CD4-positive, alpha-beta T cell treated with Interleukin-12 subunit alpha and Interleukin-12 subunit beta, for 1 hour (primary cell): ENCODE measurements at regions not wholly inside any gene's neighbourhood (a gene's known extent, or its start where the extent isn't known, plus 50 kb on each side); places are given as distances from the start of the nearest gene placed in this dataset.
A peak's percentile ranks its signal among the peaks of the same experiment; 100 is the strongest.

ENCODE experiments used
- DNase-seq: peaks from one replicate; pipeline ENCODE4 v3.0.0-alpha.2; 2020

DNA sequence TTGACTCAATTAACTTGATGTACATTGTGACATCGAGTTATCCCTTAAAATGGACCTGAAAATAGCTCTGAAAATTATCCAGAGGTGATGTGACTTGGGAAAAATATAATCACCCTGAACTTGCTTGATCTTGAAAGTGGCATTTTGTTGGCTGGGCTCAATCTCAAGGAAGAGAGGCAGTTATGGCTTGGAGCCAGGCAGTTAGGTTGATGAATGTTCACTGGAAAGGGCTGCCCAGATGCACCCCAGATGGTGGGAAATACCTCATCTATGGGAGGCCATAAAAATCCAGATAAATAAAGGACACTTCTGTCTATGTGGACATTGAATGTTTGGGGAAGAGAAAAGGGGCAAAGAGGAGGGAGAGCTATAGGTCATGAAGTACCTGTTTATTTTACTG is 55.7 kb upstream of the OR5AN1 start:
- DNase-seq = no peak

DNA sequence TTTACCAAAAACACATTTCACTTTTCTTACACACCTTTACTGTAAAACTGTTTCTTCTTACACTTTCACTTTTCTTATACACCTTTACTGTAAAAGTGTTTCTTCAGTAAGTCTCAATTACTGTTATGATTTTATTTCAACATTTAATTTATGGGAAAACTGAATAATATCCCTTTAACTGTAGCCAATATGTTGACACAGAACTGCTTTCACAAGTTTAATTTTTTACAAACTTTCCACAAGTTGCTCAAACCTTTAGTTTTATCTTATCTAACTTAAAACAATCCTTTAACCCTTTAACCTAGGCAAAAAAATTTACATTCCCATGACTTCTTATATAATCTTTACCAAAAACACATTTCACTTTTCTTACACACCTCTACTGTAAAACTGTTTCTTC is 63.3 kb upstream of the OR5AN1 start:
- DNase-seq = no peak

DNA sequence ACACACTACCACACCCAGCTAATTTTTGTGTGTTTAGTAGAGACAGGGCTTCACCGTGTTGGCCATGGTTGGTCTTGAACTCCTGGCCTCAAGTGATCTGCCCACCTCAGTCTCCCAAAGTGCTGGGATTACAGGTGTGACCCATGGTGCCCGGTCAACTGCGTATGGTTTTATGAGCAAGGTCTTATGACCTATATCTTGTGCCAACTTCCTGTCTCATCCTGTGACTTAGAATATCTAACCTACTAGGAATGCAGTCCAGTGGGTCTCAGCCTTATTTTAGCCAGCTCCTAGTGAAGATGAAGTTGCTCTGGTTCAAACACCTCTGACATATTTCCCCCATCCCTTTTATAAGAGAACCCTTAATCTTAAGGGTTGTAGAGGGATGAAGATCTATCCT is 66.1 kb upstream of the OR5AN1 start:
- DNase-seq = no peak

DNA sequence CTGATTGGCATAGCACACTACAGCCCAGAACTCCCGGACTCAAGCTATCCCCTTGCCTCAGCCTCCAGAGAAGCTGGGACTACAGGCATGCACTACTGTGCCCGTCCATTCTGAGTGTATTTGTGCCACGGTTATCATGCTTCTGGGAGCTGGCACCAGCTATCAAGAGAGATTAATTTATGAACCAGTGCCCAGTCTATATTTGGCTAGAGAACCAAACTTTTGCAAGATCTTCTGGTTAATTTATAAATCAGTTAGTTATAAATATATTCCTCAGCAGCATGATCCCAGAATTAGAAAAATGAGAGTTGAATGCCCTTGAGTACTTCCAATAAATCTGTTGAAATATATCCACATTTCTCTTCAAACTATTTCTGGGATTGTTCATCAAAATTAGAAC is 67.5 kb upstream of the OR5AN1 start:
- DNase-seq = no peak

DNA sequence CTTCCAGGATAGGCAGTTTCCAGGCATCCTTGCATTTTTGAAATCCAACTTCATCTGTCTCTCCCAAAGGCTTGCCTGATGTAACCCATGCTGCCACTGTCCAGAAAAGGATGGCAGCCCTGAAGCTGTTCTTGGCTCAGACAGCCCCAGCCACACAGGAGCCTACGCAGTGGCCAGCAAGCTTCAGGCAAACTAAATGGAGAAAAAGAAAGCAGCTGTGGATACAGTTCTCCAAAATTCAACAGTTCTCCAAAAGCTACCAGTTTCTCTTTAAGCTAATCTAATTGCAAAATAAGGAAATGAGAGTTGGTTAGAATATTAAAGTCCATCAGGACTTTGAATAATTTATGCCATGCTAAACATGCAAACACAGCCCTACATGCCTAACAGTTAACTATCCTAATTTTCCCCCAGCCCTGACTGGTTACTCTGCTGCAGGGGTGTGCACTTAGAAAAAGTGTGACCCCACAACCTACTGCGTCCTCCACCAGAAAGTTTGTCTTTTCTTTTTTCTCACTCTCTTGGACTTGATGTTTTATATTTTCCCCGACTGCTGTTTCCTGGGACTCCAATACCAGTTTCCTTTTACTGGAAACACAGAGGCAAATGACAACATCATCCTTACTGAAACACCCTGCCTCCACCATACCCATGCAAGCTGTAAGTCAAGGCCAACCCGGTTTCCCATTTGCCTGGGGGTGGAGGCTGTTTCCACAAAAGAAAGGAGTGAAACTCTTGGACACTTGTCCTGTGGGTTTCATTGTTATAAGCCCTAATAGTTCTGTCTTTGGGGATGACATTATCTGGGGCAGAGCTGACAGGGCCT is 69.1 kb upstream of the OR5AN1 start:
- no peak for DNase-seq

DNA sequence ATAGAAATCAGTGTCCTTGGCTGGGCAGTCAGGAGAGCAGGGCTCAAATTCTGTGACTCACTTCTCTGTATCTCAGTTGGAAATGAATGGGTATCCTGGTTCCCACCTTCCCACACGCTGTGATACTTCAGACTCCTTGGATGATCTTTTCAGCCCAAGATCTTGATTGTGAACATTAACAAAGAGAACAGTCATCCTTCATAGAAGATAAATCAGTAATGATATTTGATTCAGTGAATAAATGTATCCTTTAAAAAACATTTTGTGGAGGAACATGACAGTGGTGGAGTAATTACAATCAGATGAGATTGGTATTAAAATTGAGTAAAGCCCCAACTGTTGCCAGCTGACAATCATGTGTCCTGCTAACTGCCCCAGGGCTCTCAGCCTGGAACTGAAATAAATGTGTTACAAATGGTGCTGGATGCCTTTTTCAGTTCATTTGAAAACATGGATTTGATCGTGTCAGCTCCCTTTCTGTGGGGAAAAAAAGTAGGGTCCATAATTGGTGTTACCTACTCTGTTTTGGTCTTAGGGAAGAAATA is 72.9 kb upstream of the OR5AN1 start:
- DNase-seq = no peak

DNA sequence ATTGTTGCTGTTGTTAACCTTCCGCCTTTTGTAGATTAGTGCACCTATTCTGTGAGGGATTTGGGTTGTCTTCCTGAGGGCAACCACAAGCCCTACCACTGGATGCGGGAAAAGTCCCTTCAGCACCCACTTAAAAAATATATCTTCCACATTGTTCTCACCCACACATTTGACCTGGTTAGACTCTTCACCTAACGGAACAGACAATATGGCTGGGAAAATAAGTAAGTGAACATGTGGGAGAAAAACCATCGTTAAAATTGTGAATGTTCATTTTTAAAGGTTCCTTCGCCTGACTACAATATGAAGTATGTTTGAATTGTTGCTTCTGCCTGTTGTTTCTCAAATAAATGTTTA is 72.0 kb upstream of the MPEG1 start:
- no peak for DNase-seq

DNA sequence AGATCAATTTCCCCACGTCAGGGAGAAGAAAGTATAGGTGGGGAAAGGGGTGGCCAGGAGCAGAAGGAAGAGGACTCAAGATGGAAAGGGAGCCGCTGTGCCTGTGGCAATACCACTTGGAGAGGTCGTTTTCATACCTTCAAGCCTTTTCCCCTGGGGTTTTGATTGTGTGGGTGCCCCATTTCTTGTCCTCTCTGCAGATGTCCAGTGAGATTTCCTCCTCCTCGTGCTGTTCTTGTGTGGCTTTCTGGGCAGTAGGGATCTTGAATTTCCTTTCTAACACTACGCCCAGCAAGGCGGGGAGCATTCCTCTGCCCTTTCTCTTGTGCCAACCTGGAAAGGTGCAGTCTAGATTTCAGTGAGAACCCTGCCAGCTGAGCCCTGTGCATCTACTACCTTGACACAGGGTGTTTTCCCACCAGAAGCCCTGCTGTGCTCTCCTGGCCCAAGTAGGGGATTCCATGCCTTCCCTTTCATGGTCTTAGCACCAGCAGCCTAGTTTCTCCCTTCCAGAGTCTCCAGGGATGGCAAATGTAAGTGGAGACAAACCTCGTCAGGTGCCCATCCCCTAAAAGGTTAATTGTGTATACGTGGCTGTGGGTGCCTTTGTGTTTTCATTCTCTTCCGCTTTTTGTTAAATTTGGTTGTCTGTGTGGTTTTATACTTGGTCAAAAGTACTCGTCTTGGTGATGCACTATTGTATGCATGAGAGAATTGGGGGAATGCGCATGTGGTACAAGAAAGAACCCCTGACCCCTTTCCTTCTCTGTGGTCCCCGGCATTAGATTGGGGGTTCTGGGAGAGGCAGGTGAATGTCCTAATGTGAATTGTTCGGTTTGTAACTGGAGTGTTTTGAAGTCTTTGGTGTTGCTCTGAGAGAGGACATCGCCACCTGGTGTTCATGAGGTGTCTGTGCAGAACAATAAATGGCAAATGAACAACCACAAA is 71.4 kb upstream of the MPEG1 start:
- peak; percentile 63 for DNase-seq

DNA sequence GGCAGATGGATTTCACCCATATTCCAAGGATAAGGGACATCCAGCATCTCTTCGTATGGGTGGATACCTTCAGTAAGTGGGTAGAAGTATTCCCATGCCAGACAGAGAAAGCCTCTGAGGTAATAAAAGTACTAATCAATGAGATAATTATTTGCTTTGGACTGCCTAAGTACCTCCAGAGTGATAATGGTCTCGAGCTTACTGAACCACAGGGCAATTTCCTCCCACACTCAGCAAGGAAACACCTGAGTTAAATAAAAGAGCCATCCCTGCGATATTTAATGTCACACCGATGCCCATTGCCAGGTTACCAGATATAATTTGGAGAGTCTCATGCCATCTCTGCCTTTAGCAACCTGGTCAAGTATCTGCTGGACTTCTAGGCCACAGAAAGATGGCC is 70.6 kb upstream of the MPEG1 start:
- DNase-seq = no peak

DNA sequence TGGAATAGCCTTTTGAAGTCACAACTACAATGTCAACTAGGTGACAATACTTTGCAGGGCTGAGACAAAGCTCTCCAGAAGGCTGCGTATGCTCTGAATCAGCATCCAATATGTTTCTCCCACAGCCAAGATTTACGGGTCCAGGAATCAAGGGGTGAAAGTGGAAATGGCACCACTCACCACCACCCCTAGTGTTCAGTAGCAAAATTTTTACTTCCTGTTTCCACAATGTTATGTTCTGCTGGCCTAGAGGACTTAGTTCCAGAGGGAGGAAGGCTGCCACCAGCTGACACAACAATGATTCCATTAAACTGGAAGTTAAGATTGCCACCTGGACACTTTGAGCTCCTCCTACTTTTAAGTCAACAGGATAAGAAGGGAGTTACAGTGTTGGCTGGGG is 68.5 kb upstream of the MPEG1 start:
- no peak for DNase-seq

DNA sequence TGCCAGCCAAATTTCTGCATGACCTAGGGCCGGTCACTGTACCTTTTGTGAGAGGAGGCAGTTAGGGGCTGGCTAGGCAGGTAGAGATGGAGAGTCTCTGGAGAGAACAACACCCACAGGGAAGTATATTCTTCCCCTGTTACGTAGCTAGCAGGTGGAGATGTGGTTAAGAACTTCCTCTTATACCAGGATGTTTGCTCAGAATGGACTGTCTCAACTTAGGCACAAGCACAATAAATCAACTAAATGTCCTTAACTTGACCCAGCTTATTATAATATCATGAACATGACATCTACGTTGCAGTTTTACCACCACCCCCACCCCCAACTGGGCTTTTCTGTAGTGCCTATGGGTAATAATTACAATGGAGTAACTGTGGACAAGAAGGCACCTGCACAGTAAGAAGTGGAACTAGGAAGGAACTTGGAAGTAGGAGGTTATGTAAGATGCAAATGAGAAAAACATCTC is 60.7 kb upstream of the MPEG1 start:
- peak; percentile 26 for DNase-seq

DNA sequence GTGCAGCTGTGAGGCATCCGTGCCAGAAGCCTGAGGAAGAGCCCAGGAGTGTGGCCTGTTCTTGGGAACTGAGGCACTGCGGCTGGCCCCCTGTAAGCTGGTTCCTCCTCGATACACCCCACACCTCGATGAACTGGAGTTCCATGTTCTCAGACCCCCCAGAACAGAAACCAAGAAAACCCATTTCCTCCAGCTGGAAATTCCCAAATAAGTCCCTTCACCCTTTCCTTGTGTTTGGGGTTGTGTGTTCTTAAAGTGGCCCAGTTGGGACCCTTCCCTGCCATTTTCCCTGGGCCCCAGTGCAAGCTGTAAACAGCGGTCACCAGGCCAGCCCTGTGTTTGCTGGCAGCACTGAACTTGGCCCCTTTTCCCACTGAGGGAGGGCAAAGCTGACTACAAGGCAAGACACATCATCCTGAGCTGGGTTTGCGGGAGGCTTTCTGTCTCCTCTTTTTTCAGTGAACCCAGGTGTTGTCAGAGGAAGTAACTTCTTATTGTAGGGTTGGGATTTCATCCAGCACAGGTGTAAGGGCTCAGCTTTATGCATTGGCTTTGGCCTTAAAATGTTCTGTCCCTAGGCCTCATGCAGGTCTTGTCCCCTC is 60.1 kb upstream of the MPEG1 start:
- no peak for DNase-seq

DNA sequence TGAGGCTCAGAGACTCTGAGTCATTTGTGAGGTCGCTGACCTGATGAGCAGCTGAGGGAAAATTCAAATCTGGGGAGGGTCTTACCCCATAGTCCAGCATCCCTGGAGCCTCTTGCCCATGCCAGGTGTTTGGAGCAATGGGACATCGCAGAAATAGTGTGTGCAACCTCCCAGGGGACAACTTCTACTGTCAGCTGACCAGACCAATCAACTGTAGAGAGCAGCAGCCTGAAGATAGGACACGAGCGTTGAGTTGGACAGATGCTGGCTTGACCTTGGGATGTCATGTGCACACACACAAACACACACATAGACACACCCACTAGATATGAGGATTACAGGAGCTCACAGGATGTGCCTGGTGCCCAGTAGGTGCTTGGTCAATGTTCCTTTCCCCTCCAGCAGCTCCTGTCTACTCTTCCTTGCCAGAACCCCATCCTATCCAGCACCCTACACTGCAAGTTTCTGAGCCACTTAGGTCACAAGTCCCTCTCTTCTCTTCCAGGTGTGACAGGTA is 59.1 kb upstream of the MPEG1 start:
- no peak for DNase-seq

DNA sequence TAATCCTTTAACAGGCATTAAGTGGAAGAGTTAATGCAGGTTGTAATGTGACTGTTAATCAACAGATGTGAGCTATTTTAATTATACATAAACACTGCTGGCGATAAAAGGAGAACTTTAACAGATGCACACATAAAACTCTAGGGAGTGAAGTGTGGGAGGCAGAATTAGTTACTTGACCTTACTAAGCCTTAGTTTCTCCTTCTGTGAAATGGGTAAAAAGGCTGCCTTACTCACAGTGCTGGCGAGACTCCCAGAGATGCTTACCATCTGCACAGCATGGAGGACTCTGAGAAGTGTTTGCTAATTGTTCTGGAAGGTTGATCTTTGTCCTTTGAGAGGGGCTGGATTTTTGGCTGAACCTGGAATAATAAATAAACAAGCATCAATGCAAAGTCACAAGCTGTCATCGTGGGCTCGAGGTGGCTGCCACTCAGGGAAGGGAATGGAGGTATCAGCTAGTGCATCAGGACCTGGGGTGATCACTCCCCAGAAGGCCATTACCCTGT is 58.6 kb upstream of the MPEG1 start:
- DNase-seq = no peak

DNA sequence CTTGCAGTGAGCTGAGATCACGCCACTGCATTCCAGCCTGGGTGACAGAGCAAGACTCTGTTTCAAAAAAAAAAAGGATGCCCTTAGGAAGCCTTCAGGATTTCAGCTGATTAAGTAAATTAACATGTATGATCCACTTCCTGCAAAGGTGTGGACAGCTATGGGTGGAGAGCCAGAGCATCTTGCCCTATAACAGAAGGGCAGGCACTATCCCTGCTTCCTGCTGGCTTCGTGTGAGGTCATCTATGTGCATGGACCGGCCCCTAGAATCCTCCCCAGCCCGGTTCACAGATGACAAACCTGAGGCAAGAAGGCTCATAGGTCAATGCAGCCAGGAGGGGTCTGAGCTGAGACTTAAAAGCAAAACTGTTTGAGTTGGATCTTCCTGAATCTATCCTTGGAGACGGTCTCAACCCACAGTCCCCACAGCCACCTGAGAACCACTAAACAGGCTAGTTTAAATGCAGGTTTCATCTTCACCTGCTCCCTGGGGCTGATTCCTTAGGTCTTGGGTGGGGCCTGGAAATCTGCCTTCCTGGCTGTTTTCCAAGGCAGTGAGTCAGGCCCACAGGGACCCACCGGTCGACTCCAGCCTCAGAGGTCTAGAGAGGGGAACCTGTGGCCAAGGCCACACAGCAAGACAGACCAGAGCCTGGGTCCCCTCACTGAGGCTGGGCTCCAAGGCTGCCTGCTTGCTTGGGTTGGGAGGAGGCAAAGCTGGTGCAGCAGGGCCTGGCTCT is 55.2 kb upstream of the MPEG1 start:
- DNase-seq = no peak

DNA sequence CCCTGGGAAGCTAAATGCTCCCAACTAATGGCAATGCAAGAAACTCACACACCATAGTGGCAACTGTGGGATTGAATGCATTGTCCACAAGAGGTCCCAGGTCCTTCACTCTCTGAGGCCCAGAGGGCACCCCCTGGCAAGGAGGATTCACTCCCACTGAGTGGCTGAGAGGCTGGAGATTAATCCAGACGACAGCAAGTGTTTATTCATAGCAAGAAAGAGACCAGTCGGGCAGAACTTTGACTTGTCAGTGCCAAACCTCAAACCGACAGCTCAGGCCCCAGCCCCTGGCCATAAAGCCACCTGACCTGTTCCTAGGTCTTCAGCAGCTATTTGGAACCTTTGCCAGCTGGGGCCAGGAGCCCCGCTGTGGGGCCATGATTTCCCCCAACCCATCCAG is 54.5 kb upstream of the MPEG1 start:
- no peak for DNase-seq

DNA sequence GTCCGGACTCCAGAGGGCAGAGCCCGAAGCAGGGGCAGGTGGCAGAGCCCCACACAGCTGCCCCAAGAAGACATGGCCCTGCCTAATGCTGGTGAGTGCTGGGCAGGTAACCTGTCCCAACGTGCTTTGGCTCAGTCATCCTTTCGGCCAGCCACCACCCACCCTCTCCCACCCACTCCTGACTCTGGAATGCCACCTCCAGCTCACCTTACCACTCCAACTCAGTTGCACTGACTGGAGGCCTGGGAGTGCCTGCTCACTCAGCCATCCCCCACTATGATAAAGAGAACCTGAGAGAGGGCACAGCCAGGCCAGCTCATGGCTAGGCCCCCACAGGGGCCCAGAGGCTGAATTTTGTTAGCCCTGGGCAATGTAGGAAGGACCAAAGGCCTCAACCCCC is 53.8 kb upstream of the MPEG1 start:
- DNase-seq = no peak

DNA sequence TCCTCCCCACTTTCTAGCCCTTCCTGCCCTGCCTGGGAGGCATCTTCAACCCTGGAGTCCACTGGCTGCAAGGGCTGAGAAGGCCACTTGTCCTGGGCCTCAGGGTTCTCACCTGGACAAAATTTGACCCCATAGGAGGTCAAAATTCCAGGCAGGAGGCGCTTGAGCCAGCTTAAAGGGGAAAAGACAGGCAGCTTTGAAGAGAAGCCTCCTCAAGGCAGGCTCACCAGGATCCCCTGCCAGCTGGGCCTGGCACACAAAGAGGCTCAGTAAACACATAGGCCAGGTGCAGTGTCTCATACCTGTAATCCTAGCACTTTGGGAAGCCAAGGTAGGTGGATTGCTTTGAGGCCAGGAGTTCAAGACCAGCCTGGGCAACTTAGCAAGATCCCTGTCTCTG is 53.0 kb upstream of the MPEG1 start:
- DNase-seq = no peak

DNA sequence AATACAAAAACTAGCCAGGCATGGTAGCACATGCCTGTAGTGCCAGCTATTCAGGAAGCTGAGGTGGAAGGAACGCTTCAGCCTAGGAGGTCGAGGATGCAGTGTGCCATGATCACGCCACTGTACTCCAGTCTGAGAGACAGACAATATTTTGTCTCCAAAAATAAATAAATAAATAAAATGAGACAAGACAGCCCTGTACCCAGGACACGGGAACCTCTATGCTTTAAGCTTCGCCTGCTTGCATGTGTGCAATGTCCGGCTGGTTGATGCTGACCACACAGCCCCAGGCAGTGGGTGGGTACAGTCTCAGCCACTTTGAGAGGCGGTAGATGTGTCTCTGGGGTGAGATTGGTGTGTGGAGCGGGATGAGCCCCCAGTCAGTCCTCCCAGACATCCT is 52.0 kb upstream of the MPEG1 start:
- no peak for DNase-seq

DNA sequence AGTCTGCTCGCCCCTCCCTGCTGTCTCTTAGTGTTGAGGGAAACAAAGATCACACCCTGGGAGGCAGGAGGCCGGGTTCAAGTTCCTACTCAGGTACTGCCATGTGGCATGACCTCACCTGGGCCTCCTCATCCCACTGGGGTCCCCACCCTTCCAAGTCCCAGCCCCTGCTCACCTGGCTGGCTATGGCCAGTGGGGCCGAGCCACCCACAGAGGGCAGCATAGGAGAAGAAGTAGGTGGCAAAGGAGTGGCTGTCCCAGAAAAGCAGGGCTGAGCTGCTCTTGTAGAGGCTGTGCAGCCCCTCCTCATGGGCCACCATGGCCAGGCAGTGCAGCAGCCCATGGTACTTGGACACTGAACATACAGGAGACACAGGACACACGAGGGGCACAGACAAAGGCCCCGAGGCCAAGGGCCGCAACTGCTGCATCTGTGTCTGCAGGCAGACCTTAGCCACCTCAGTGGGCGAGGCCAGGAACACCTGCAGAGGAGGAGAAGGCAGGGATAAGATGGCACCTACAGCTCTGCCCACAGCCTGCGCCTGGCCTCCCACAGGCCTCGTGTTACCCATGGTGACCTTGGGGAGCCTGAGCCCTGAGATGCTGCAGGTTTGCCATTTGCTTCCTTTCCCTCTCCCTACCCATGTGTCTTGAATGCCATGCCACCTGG is 50.6 kb upstream of the MPEG1 start:
- peak; percentile 7 for DNase-seq
